ENCODE measurements at regions not wholly inside any gene's neighbourhood (a gene's known extent, or its start where the extent isn't known, plus 50 kb on each side); places are given as distances from the start of the nearest gene placed in this dataset.

GRCh38 chr10:33921970-33922605 lies 587.6 kb upstream of the NRP1 start:
- Histone ChIP-seq H3K4me3 (ENCODE audit: insufficient read depth in 1 of 2, low read depth in 1 of 2, low read length in 2 of 2) (no peak overlapping the region), H2AK5ac (ENCODE audit: low read length, severe bottlenecking) (no peak overlapping the region), H3K36me3 (ENCODE audit: control insufficient read depth in 1 of 2, insufficient read depth in 2 of 2, low read depth in 1 of 2, low read length in 2 of 2) (no peaks in the 10 kb centered on the region), H4K91ac (ENCODE audit: low read length) (no peak overlapping the region), H3K23ac (ENCODE audit: low read length in 2 of 2) (no peak overlapping the region), H3K27ac (ENCODE audit: low read length, poor library complexity, severe bottlenecking) (no peak overlapping the region), H3K27me3 (ENCODE audit: control insufficient read depth in 1 of 2, insufficient read depth in 1 of 2, low read length in 2 of 2) (no peaks in the 10 kb centered on the region), H2BK15ac (ENCODE audit: low read depth, poor library complexity, severe bottlenecking) (no peak overlapping the region), H3K9ac (ENCODE audit: low read length) (no peak overlapping the region), H2BK120ac (ENCODE audit: low read depth, low read length) (no peak overlapping the region), H3K14ac (ENCODE audit: low read length in 2 of 2) (no peak overlapping the region), H4K8ac (ENCODE audit: low read length) (no peak overlapping the region), H2AFZ (ENCODE audit: low read depth, low read length) (no peak overlapping the region), H3K18ac (ENCODE audit: low read depth in 1 of 2, low read length in 2 of 2) (no peak overlapping the region), H2BK12ac (ENCODE audit: low read length in 2 of 2) (no peak overlapping the region), H3K79me1 (replicated peaks; ENCODE audit: low read length, poor library complexity, severe bottlenecking) (no peaks in the 10 kb centered on the region), H3K9me3 (ENCODE audit: control insufficient read depth, low read length) (peaks cover 3% of the 10 kb centered on the region), H3K4ac (ENCODE audit: low read depth in 1 of 2, low read length in 2 of 2) (no peak overlapping the region), H2BK5ac (ENCODE audit: low read depth, low read length, poor library complexity, severe bottlenecking) (no peak overlapping the region), H3K4me2 (ENCODE audit: low read length, poor library complexity, severe bottlenecking) (no peak overlapping the region), H3K4me1 (ENCODE audit: control insufficient read depth, insufficient read depth, low read depth, low read length) (no peaks in the 10 kb centered on the region)
- WGBS: 84% methylated on average over 3 of the region's 5 CpGs
- DNase-seq: no peak

- Histone ChIP-seq H3K4me1 (ENCODE audit: control insufficient read depth, insufficient read depth, low read depth, low read length) (no peaks in the 10 kb centered on the region), H3K9me3 (ENCODE audit: control insufficient read depth, low read length) (peaks cover 3% of the 10 kb centered on the region)
- 81% methylated on average over 1 of the region's 1 CpG for WGBS
Observed at GRCh38 chr10:33920351-33920750, 585.9 kb upstream of the NRP1 start.

GRCh38 chr10:33919244-33919643 lies 584.8 kb upstream of the NRP1 start:
- H3K4ac ChIP-seq (ENCODE audit: low read depth in 1 of 2, low read length in 2 of 2): no peak overlapping the region
- no peaks in the 10 kb centered on the region for H3K4me1 ChIP-seq (ENCODE audit: control insufficient read depth, insufficient read depth, low read depth, low read length)
- no peak overlapping the region for H3K14ac ChIP-seq (ENCODE audit: low read length in 2 of 2)
- no peak overlapping the region for H3K23ac ChIP-seq (ENCODE audit: low read length in 2 of 2)
- no peak overlapping the region for H2AK5ac ChIP-seq (ENCODE audit: low read length, severe bottlenecking)
- H4K91ac ChIP-seq (ENCODE audit: low read length): no peak overlapping the region
- H3K4me3 ChIP-seq (ENCODE audit: insufficient read depth in 1 of 2, low read depth in 1 of 2, low read length in 2 of 2): no peak overlapping the region
- no peak overlapping the region for H3K4me2 ChIP-seq (ENCODE audit: low read length, poor library complexity, severe bottlenecking)
- no peaks in the 10 kb centered on the region for H3K36me3 ChIP-seq (ENCODE audit: control insufficient read depth in 1 of 2, insufficient read depth in 2 of 2, low read depth in 1 of 2, low read length in 2 of 2)
- H3K27ac ChIP-seq (ENCODE audit: low read length, poor library complexity, severe bottlenecking): no peak overlapping the region
- H4K8ac ChIP-seq (ENCODE audit: low read length): no peak overlapping the region
- no peak overlapping the region for H2BK5ac ChIP-seq (ENCODE audit: low read depth, low read length, poor library complexity, severe bottlenecking)
- no peak overlapping the region for H2BK12ac ChIP-seq (ENCODE audit: low read length in 2 of 2)
- no CpG with 5 or more reads among the region's 1 CpG for WGBS
- no peaks in the 10 kb centered on the region for H3K79me1 ChIP-seq (replicated peaks; ENCODE audit: low read length, poor library complexity, severe bottlenecking)
- no peak overlapping the region for H3K18ac ChIP-seq (ENCODE audit: low read depth in 1 of 2, low read length in 2 of 2)
- peaks cover 3% of the 10 kb centered on the region for H3K9me3 ChIP-seq (ENCODE audit: control insufficient read depth, low read length)
- no peak overlapping the region for H2BK120ac ChIP-seq (ENCODE audit: low read depth, low read length)
- H2AFZ ChIP-seq (ENCODE audit: low read depth, low read length): no peak overlapping the region
- no peak overlapping the region for H3K9ac ChIP-seq (ENCODE audit: low read length)
- DNase-seq: no peak
- no peaks in the 10 kb centered on the region for H3K27me3 ChIP-seq (ENCODE audit: control insufficient read depth in 1 of 2, insufficient read depth in 1 of 2, low read length in 2 of 2)
- no peak overlapping the region for H2BK15ac ChIP-seq (ENCODE audit: low read depth, poor library complexity, severe bottlenecking)

More at GRCh38 chr10:33920351-33920750, 585.9 kb upstream of the NRP1 start:
- no peaks in the 10 kb centered on the region for H3K27me3 ChIP-seq (ENCODE audit: control insufficient read depth in 1 of 2, insufficient read depth in 1 of 2, low read length in 2 of 2)
- no peak overlapping the region for H3K4ac ChIP-seq (ENCODE audit: low read depth in 1 of 2, low read length in 2 of 2)
- no peak overlapping the region for H3K14ac ChIP-seq (ENCODE audit: low read length in 2 of 2)
- no peak overlapping the region for H4K91ac ChIP-seq (ENCODE audit: low read length)
- H2AFZ ChIP-seq (ENCODE audit: low read depth, low read length): no peak overlapping the region
- no peak overlapping the region for H3K18ac ChIP-seq (ENCODE audit: low read depth in 1 of 2, low read length in 2 of 2)
- H3K9ac ChIP-seq (ENCODE audit: low read length): no peak overlapping the region
- no peak overlapping the region for H4K8ac ChIP-seq (ENCODE audit: low read length)
- DNase-seq: no peak
- no peaks in the 10 kb centered on the region for H3K79me1 ChIP-seq (replicated peaks; ENCODE audit: low read length, poor library complexity, severe bottlenecking)
- H3K27ac ChIP-seq (ENCODE audit: low read length, poor library complexity, severe bottlenecking): no peak overlapping the region
- no peak overlapping the region for H3K4me2 ChIP-seq (ENCODE audit: low read length, poor library complexity, severe bottlenecking)
- H2AK5ac ChIP-seq (ENCODE audit: low read length, severe bottlenecking): no peak overlapping the region
- H2BK12ac ChIP-seq (ENCODE audit: low read length in 2 of 2): no peak overlapping the region
- no peaks in the 10 kb centered on the region for H3K36me3 ChIP-seq (ENCODE audit: control insufficient read depth in 1 of 2, insufficient read depth in 2 of 2, low read depth in 1 of 2, low read length in 2 of 2)
- no peak overlapping the region for H2BK15ac ChIP-seq (ENCODE audit: low read depth, poor library complexity, severe bottlenecking)
- no peak overlapping the region for H3K23ac ChIP-seq (ENCODE audit: low read length in 2 of 2)
- H2BK120ac ChIP-seq (ENCODE audit: low read depth, low read length): no peak overlapping the region
- no peak overlapping the region for H2BK5ac ChIP-seq (ENCODE audit: low read depth, low read length, poor library complexity, severe bottlenecking)
- H3K4me3 ChIP-seq (ENCODE audit: insufficient read depth in 1 of 2, low read depth in 1 of 2, low read length in 2 of 2): no peak overlapping the region

- WGBS: 83% methylated on average over 8 of the region's 8 CpGs
- Histone ChIP-seq H3K9ac (ENCODE audit: low read length) (no peak overlapping the region), H3K4me3 (ENCODE audit: insufficient read depth in 1 of 2, low read depth in 1 of 2, low read length in 2 of 2) (no peak overlapping the region), H3K4me2 (ENCODE audit: low read length, poor library complexity, severe bottlenecking) (no peak overlapping the region), H3K4ac (ENCODE audit: low read depth in 1 of 2, low read length in 2 of 2) (no peak overlapping the region), H2BK12ac (ENCODE audit: low read length in 2 of 2) (no peak overlapping the region), H2BK120ac (ENCODE audit: low read depth, low read length) (no peak overlapping the region), H3K18ac (ENCODE audit: low read depth in 1 of 2, low read length in 2 of 2) (no peak overlapping the region), H2BK15ac (ENCODE audit: low read depth, poor library complexity, severe bottlenecking) (no peak overlapping the region), H3K27ac (ENCODE audit: low read length, poor library complexity, severe bottlenecking) (no peak overlapping the region), H3K23ac (ENCODE audit: low read length in 2 of 2) (no peak overlapping the region), H3K14ac (ENCODE audit: low read length in 2 of 2) (no peak overlapping the region), H2BK5ac (ENCODE audit: low read depth, low read length, poor library complexity, severe bottlenecking) (no peak overlapping the region), H4K91ac (ENCODE audit: low read length) (no peak overlapping the region), H3K79me1 (replicated peaks; ENCODE audit: low read length, poor library complexity, severe bottlenecking) (no peaks in the 10 kb centered on the region), H3K27me3 (ENCODE audit: control insufficient read depth in 1 of 2, insufficient read depth in 1 of 2, low read length in 2 of 2) (peaks cover 0 to 3% of the 10 kb centered on the region in 2 experiments), H3K4me1 (ENCODE audit: control insufficient read depth, insufficient read depth, low read depth, low read length) (no peaks in the 10 kb centered on the region), H4K8ac (ENCODE audit: low read length) (no peak overlapping the region), H3K36me3 (ENCODE audit: control insufficient read depth in 1 of 2, insufficient read depth in 2 of 2, low read depth in 1 of 2, low read length in 2 of 2) (no peaks in the 10 kb centered on the region), H2AK5ac (ENCODE audit: low read length, severe bottlenecking) (no peak overlapping the region), H3K9me3 (ENCODE audit: control insufficient read depth, low read length) (peaks cover 3% of the 10 kb centered on the region), H2AFZ (ENCODE audit: low read depth, low read length) (no peak overlapping the region)
- no peak for DNase-seq
Observed at GRCh38 chr10:33917069-33917780, 582.8 kb upstream of the NRP1 start.

All from mesenchymal stem cell (in vitro differentiated cells and primary cell).